ENCODE measurements at regions not wholly inside any gene's neighbourhood (a gene's known extent, or its start where the extent isn't known, plus 50 kb on each side); places are given as distances from the start of the nearest gene placed in this dataset.
"Not testable (repeated sequence)": the region's sequence is repeated elsewhere in the genome, so short reads cannot be mapped to it uniquely, and the experiment has no call there.

DNA sequence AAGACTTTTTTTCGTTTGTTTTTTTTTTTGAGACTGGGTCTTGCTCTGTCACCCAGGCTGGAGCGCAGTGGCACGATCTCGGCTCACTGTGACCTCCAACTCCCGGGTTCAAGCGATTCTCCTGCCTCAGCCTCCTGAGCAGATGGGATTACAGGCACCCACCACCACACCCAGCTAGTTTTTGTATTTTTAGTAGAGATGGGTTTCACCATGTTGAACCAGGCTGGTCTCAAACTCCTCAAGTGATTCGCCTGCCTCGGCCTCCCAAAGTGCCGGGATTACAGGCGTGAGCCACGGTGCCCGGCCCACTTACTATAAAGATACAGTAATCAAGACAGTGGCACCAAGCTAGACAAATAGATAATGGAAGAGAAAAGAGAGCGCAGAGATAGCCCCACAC lies 162.3 kb downstream of the CTTN start:
- not testable (repeated sequence) for H3K27ac ChIP-seq, H3K4me3 ChIP-seq

DNA sequence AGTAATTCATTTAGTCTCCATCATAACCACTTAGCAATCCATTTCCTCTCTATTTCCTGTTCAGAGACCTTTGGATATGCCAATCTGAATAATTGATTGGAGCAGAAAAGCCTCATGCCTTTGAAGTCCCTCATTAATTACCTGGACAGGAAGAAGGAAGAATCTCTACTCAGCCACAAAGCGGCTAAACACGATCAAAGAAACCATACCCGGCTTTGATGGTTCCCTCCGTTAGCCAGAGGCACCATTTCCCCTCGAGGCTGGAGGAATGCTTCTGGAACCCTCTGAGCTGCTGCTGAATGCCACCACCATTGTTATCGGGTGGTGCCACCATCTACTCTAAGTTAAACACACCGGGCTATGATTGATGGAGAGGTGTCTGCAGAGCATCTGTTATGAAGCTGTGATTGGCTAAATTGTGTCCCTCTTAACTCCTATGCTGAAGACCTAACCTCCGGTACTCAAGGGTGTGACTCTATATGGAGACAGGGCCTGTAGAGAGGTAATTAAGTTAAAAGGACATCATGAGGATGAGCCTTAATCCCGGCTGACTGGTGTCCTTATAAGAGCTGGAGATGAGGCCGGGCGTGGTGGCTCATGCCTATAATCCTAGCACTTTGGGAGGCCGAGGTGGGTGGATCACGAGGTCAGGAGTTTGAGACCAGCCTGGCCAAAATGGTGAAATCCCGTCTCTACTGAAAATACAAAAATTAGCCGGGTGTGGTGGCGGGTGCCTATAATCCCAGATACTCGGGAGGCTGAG lies 168.6 kb downstream of the CTTN start:
- Histone ChIP-seq H3K27ac (peak overlapping the region in 2 of 21 experiments; percentile 52 to 64), H3K4me3 (no peak overlapping the region)

GRCh38 chr11:70567680-70568034 lies 169.3 kb downstream of the CTTN start:
- Histone ChIP-seq H3K27ac (peak overlapping the region in 17 of 21 experiments; percentile 14 to 87 (median 58)), H3K4me3 (peak overlapping the region in 6 of 7 experiments; percentile 21 to 38 (median 24))

- Histone ChIP-seq H3K27ac (peak overlapping the region in 20 of 21 experiments; percentile 14 to 87 (median 56)), H3K4me3 (peak overlapping the region in 6 of 7 experiments; percentile 21 to 38 (median 24))
These were observed 169.9 kb downstream of the CTTN start for GRCh38 chr11:70568035-70568813.

DNA sequence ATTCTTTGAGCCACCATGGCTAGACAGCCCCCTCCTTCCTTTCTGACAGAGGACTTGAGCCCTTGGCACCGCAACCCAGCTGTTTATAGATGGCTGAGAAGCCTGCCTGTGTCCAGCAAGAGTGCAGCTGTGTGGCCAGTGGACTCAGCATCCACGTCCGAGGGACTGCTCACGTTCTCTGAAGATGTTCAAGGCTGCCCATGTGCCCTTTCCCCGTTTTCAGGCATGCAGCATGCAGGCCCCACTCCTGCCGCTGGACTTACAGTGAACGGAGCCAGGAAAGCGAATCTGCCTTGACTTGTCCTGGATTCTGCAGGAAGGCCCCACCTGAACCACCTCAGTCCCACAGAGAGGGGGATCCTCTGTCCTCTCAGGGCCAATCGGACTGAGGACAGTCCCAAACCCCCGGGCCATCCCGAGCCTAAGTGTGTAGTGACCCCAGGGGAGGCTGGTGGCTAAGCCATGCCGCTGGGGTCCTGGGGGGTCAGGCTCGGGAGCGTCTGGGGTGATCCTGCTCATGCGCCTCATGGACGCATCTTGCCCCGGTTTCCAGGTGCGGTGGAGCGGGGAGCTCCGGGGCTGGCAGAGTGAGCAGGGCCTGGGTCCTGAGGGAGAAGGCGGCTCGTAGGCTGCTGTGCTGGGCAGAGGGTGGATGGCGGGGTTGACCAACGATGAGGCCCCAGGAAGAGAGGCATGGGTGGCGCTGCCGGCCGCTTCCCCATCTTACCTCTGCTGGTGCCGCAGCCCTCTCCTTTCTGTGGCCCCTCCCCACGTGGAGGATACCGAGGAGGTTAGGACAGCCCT lies 170.7 kb downstream of the CTTN start:
- peak overlapping the region in 3 of 7 experiments; percentile 21 to 38 (median 28) for H3K4me3 ChIP-seq
- H3K27ac ChIP-seq = peak overlapping the region in 13 of 21 experiments; percentile 14 to 87 (median 64)

DNA sequence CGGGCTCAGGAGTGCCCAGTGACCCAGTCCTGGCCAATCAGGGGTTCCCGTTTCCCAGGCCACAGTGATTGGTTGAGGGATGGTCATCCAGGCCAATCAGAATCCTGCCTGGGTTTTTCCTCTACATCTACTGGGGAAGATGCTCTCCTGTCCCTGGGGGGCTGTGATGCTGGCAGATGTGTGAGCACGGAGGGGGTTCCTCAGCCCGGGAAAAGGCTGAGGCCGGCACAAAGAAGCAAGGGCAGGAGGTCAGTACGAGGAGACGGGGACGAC lies 171.2 kb downstream of the CTTN start:
- no peak overlapping the region for H3K4me3 ChIP-seq
- H3K27ac ChIP-seq = no peak overlapping the region

GRCh38 chr11:70569996-70570692 lies 171.8 kb downstream of the CTTN start:
- no peak overlapping the region for H3K27ac ChIP-seq

DNA sequence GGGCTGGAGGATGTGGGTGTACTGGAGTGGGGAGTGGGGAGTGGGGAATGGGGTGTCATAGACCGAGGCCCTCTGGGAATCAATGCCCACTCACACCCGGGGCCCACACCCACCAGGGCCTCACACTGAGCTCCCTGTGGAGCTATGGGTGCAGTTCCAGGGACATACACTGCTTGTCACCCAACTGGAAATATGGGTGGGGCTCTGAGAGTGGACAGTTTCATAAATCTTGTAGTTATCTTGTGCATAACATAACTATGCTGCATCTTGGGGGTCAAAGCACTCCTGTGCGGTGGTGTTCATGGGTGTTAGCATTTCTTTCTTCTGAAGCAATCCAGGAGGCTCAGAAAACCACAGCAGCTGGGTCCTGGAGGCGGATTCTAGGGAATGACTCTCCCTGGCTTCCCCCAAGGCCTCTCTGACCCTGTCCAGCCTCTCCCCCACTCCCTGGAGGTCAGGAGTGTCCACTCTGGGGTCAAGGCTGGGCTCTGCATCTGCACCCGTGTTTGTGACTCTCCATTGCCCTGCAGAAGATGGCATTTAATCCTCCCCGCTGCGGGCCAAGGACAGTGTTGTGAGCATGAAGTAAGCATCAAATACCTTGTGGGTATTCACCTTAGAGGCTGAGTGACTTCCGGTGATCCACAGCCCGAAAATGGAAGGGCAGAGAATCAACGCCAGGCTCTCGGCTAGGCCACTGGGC lies 172.5 kb downstream of the CTTN start:
- Histone ChIP-seq H3K27ac (no peak overlapping the region), H3K4me3 (no peak overlapping the region)

More at GRCh38 chr11:70569996-70570692, 171.8 kb downstream of the CTTN start:
- no peak overlapping the region for H3K4me3 ChIP-seq

- no peak overlapping the region for H3K4me3 ChIP-seq
- no peak overlapping the region for H3K27ac ChIP-seq
These were observed 174.6 kb downstream of the CTTN start for GRCh38 chr11:70572974-70573260.

DNA sequence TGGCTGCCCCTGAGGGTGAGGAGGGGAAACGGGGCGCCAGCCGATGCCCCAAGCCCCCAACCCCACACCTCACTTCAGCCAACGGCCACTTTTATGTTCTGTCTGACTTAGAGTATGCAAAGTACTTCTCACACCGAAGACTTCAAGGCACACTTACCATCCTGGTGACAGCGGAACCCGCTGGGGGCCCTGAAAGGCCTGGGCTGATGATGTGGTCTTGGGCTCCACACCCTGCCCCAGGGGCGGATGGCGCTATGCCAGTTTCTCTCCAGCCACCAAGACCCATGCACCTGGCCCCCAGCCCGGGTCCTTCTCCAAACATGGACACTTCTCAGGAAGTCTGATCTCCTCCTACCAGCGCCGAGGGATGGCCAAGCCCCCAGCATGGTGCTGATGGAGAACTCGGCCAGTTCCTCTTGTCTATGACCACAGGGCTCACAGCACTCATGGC lies 175.4 kb downstream of the CTTN start:
- Histone ChIP-seq H3K27ac (no peak overlapping the region), H3K4me3 (no peak overlapping the region)

DNA sequence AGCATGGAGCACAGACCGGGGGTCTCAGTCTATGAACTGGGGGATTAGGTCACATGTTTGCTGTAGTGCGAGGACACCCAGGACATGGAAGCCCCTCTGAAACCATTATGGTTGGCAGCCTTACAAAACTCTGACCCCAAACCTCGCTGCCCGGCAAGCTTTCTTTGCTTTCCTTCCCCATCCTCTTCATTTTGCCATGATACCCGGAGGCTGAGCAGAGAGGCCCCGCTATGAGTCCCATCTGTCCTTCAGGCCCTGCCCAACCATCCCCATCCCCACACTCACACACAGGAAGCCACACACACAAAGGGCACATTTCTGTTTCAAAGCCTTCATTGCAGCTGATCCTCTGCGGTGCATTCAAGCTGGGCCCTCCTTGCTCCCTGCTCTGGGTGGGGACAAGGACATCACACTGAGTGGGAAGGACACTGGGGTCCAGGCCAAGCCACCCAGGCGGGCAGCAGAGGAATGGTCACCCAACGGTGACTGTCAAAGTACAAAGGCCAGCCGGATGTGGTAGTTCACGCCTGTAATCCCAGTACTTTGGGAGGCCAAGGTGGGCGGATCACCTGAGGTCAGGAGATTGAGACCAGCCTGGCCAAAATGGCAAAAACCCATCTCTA lies 176.5 kb downstream of the CTTN start:
- H3K4me3 ChIP-seq = no peak overlapping the region
- no peak overlapping the region for H3K27ac ChIP-seq

DNA sequence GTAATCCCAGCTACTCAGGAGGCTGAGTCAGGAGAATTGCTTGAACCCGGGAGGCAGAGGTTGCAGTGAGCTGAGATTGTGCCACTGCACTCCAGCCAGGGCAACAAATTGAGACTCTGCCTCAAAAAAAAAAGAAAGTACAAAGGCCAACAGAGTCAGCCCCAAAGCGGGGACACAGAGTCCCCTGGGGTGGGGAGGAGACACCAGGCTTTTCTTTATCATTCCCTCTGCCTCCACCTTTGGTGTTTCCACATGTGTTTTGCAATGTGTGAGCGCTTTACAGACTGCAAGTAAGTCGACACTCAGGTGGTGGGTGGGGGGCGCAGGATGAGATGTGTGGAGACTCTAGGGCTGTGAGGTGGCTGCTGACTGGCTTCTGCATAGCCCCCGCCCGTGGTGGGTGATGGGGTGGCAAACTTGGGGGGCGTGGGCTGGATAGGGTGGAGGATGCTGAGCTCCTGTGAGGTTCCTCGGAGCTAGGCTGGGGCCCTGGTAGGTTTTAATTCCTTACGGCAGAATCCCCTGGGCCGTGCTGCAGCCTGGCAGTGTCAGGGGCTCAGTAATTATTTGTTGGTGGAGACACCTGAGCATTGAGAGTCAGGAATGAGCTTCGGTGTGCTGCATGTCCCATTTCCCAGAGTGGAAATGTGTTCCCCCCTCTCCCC lies 177.2 kb downstream of the CTTN start:
- Histone ChIP-seq H3K4me3 (no peak overlapping the region), H3K27ac (no peak overlapping the region)

DNA sequence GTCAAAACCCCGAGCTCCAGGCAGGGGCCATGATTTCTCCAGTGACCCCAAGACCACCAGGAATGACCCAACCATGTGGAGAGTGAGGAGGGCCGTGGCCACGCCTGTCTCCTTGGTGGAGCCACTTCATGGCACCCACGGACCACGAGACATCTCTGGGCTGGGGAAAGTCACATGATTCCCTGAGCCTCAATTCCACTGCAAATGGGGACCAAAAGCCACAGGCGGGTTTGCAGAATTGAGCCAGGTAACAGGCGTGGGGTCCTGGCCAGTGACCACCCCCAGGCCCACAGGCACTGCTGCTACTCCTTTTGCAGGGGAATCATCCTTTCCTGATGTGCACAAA lies 178.9 kb downstream of the CTTN start:
- Histone ChIP-seq H3K4me3 (no peak overlapping the region), H3K27ac (no peak overlapping the region)

DNA sequence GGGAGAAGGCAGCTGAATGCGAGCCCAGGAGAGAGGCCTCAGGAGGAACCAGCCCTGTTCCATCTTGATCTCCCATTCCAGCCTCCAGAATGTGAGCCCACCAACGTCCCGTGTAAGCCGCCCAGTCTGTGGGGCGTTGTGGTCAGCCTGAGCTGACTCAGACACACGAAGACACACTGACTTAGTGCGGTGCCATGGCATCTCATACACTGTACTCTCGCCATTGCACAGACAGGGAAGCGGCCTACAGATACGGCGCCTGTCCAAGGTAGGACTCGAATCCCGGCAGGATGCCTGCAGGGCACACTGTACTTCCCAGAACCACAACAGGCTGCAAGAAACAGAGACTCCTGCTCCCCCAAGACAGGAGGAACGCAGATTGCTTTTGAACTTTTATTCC lies 179.6 kb downstream of the CTTN start:
- Histone ChIP-seq H3K27ac (no peak overlapping the region), H3K4me3 (no peak overlapping the region)

DNA sequence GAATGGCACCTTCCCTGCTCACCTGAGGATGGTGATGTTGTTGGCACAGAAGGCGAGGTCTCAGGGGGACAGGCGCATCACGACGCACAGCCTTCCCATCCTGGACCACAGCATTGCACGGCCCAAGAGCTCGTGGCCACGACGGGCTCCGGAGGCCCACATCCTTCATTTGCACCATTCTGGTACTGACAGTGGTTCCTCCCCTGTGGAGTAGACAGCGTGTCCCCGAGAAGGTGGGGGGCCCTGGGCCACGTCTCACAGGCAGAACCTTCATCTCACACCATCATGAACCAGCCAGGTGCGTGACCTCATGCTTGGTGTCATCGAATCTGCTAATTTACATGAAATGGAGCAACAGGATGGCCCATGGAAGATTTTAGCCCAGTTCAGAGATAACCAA lies 180.0 kb downstream of the CTTN start:
- no peak overlapping the region for H3K4me3 ChIP-seq
- H3K27ac ChIP-seq = no peak overlapping the region

DNA sequence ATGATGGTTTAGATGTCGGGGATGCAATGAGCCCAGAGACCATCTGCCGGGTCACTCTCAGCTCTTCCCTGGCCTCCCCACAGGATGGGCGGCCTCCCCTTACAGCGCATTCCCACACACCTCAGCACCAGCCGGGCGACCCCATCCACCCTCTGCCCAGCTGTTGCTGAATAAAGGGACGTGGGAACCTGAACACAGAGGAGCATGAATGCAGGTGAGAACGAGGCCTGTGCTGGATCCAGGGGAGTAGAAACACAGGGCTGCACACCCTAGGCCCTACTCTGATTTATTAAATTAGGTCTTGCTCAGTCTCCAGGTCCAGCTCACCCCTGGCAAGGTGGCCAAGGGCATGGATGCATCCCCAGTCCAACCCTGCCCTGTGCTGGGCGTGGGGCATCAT lies 180.5 kb downstream of the CTTN start:
- Histone ChIP-seq H3K4me3 (no peak overlapping the region), H3K27ac (no peak overlapping the region)

- no peak overlapping the region for H3K4me3 ChIP-seq
These were observed 181.1 kb downstream of the CTTN start for GRCh38 chr11:70579316-70579955.

More at GRCh38 chr11:70579316-70579955, 181.1 kb downstream of the CTTN start:
- H3K27ac ChIP-seq = no peak overlapping the region
